HG03108 (cell line): ENCODE measurements at regions not wholly inside any gene's neighbourhood (a gene's known extent, or its start where the extent isn't known, plus 50 kb on each side); places are given as distances from the start of the nearest gene placed in this dataset.

ENCODE experiments used
- ATAC-seq: cut with Tn5 transposase; IDR thresholded peaks from one replicate; pipeline ENCODE4 v1.9.1; 2021; ENCODE audit warnings: moderate library complexity; ENCODE audit not compliant: unreplicated experiment

DNA sequence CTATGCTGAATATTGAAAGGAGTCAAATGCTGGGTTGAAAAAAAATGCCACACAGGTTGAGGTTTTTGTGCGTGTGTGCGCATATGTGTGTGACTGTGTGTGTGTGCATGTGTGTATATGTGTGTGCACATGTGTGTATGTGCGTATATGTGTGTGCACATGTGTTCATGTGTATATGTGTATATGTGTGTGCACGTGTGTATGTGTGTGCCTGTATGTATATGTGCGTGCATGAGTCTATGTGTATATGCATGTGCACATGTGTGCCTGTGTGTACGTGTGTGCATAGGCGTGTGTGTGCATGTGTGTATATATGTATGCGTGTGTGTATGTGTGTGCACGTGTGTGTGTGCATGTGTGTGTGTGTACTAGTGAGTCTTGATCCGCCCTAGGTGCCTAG is 655.7 kb downstream of the AACS start:
- no peak for ATAC-seq

DNA sequence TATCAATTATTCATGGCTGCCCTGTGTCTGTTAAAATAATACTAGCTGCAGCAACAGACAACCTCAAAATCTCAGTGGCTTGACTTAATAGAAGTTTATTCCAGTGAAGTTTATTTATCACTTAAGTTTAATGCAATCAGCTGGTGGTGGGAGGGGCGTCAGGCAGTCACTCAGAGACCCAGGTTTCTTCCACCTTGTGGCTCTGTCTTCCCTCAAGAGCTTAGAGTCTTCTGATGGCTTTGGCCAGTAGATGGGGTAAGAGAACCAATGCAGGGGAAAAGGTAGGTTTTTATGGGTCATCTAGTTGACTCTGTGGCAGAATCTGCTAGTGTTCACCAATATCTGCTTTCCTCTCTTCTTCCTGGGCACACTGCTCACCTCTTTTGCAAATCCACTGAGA is 668.9 kb downstream of the AACS start:
- no peak for ATAC-seq

DNA sequence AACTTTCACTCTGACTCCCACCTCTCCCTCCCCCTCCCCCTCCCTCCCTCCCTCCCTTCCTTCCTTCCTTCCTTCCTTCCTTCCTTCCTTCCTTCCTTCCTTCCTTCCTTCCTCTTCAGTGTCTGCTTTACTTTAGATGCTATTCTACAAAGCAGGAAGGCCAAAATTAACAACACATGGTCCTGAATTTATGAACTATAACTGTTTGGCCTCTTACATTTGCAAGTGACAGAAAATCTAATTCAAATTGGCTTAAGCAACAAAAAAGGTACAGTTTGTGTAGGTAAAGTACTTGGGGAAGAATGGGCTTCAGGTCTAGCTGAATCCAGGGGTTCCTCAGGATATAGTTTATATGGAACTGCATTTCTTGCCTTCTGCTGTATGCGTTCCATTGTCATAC is 673.0 kb downstream of the AACS start:
- no peak for ATAC-seq

DNA sequence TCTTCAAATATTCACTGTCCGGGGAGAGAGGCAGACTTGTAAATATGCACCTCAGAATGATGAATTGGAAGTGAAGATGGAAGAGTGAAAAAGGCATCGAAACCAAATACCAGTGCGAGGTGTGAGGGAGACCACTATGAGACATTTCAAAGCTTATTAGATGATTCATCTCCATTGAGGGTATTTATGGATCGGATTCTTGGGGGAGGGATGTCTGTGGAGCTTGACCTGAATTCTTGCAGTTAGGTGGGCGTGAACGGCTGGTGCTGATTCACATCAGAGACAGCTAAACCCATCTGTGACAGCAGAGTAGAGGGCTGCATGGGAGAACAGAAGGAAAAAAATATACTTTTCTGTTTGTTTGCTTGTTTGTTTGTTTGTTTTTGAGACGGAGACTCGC is 677.2 kb downstream of the AACS start:
- no peak for ATAC-seq

DNA sequence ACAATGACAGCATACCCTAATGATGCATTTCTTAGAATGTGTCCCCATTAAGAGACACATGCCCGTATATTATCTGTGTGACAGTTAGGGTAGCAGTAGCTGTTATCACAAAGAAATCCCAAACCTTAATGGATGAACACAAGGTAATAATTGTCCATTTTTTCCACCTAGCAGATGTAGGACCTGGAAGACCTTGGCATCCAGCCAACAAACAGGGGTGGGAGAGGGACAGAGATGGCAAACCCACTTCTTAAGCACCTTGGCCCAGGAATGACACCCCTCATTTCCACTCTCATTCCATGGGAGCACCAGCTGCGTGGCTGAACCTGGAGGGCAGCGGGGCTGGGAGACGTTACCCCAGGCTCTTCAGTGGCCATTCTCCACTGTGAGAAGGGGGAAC is 679.0 kb downstream of the AACS start:
- no peak for ATAC-seq

DNA sequence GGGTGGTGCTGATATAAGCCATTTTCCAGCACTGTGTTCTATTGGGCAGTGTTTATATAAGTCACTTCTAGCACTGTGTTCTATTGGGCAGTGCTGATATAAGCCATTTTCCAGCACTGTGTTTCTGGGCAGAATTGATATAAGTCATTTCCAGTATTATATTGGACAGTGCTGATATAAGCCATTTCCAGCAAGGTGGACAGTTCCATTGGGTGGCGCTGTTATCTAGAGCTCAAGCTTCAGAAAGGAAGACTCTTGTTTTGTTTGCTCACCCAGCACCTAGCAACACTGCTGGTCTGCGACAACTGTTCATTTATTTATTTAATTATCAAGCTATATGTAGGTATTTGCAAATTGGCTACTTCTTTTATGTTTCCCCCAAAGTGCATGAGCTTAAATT is 690.3 kb downstream of the AACS start:
- ATAC-seq = no peak

DNA sequence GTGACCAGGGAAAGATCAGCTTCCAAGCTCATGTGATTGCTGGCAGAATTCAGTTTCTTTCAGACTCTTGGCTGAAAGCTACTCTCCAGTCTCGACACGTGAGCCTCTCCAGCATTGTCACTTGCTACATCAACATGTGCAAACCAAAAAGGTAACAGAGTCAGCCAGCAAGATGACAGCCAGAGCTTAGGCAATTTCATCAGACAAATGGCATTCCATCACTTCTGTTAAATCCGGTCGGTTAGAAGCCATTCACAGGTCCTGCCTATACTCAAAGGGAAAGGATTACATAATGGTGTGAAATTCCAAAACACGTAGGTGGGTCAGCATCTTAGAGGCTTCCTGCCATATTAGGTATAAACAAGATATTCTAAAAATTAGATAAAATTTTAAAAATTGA is 700.9 kb downstream of the AACS start:
- ATAC-seq = no peak

DNA sequence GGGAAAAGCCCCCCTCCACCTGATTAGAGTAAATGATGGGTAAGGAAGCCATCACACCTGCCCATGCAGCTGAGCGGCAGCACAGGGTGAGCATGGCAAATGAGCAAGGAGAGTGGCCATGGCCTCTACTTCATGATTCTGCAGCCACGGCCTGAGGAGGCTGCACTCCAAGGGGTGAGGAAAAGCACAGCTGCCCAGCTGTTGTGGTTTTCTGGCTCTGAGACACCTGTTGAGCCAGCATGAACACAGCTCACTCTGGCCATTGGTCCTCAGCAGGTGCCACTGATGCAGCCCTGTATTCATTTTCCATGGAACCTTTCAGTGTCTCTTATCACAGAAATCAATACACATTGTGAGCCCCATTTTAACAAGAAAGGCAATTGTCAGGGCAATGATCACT is 707.2 kb downstream of the AACS start:
- no peak for ATAC-seq

DNA sequence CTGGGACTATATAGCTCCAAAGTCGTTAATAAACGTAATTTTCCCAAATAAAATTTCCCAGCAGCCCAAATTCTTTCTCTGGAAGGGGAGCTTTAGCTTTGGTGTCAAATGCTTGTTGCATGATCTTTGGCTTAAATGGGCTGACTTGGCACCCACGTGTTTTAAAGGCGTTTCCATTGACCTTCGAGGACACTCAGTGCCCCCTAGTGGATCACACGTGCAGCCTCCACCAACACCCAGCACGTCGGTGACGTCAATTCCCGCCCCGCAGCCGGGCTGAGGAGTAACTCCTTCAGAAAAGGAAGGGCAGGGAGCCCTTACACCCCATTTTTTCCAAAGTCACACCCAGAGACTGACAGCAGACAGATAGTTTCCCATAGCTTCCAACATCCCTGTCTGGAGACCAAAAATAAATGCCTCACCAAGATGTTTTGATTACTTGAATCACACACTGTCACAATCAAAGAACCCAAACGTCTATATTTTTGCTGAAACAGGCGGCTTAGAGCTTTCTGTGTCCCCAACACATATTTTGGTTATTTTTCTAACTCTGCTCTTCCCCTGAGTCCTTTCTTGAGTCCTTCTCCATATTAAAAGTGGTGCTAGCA is 707.9 kb downstream of the AACS start:
- no peak for ATAC-seq

DNA sequence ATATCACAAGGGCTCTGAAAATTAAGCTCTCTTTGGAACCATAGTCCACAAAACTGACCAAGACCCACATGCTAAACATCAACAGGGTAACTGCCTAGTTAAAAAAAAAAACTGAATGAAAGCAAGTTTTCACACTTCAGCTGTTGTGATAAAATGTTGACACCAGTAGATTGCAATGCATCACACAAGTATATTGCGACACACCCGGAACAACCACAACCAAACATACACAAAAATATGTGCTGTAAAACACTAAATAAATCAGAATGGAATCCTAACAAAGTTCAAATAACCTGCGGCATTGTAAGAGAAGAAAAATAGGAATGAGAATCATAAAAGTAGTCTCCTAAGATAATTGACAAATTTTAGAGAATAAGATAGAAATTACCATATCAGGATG is 710.3 kb downstream of the AACS start:
- no peak for ATAC-seq

DNA sequence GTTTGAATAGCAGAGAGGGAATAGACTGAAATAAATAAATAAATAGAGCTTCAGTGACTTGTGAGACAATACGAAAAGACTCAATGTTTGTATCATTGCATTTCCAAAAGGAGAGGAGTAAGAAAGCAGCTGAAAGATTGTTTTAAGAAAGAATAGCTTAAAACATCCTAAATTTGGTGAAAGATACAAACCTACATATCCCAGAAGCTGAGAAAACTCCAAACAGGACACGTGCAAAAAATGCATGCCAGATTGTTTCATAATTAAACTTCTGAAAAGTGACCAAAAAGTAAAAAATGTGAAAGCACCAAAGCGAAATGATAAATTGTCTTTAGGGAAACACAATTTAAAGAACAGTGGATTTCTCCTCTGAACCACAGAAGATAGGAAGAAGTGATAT is 711.0 kb downstream of the AACS start:
- no peak for ATAC-seq

DNA sequence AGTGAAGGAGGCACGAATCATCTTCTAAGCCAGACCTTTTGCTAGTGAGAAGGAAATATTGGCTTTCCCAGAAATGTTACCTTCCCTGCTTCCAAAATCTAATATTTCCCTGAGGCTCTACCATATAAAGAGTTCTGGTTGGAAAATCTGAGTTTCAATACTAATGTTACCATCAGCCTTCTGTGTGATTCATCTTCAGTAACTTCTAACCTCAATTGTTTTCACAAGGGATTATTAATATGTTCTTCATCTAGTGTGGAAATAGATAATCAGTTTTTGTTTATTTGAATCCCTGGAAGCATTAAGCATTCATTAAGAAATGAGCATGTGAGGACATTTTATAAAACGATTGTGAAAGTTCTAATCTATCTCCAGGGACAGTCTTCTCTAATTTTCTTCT is 720.9 kb downstream of the AACS start:
- ATAC-seq = no peak

DNA sequence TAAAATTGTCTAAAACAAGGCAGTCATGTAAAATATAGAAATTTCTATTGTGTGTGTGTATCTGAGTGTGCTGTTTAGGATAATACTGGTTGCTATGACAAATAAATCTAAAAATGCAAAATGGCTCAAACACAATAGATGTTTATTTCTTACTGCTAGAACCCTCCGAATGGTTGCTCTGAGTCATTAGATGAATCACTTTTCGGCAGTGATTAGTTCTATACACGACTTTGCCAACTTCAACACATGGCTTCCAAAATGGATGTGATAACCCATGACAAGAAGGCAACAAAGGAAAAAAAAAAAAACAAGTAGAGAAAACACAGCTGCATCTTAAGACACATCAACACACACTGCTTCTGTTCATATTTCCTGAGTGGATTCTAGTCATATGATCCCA is 729.2 kb downstream of the AACS start:
- ATAC-seq = no peak

DNA sequence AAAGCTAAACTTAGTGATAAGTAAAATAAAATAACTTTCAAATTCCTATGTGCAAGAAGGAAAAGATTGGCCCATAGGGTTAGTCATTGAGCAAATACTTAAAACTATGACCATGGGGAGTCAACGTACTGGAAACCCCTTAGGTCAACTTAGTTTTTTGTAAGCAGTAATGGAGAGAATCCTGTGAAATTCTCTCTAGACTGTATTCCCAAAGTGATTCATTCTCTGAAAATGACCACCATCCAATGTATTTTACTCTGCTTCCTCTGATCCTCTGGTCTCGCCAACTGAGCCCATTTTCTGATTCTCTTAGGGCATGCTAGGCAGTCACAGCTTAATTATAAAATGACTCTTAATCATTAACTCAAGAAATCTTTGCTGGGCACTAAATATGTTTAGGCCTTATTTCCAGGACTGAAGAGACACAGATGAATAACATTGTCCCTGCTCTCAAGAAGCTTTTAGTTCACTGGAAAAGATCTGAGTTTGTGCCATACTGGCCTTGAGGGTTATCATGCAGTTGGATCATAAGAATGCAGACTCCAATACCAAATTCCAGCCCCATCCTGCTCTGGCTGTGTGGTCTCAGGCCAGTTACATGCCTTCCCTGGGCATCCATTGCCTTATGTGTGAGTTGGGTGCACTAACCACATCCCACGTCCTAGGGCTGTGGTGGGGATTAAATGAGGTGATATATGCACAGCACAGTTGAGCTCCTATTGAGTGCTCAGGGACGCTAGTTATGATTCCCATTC is 732.4 kb downstream of the AACS start:
- ATAC-seq = no peak

DNA sequence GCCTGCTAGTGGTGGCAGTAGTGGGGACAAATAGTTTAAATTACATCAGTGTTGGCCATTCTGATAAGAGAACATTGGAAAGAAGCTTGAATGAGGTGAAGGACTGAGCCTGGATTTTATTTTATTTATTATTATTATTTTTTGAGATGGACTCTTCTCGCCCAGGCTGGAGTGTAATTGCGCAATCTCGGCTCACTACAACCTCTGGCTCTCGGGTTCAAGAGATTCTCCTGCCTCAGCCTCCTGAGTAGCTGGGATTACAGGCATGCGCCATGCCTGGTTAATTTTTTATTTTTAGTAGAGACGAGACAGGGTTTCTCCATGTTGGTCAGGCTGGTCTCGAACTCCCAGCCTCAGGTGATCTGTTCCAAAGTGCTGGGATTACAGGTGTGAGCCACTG is 739.4 kb downstream of the AACS start:
- no peak for ATAC-seq

DNA sequence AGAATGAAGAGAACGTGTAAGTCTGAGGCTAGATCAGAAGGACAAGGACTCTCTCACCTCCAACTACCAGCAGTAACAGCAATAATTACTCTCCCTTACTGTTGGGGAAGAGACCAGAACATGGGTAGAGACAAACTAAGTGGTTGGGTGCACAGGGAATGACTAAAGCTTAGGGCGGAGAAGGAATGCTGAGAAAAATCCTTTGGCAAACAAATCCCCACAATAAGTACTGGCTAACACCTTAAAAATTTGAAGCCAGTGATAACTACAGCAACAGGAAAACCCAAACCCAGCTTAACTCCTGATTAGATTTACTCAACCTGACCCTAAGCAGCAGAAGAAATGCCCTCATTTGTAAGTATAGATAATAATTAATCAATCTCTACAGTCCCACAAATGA is 759.0 kb downstream of the AACS start:
- ATAC-seq = no peak

DNA sequence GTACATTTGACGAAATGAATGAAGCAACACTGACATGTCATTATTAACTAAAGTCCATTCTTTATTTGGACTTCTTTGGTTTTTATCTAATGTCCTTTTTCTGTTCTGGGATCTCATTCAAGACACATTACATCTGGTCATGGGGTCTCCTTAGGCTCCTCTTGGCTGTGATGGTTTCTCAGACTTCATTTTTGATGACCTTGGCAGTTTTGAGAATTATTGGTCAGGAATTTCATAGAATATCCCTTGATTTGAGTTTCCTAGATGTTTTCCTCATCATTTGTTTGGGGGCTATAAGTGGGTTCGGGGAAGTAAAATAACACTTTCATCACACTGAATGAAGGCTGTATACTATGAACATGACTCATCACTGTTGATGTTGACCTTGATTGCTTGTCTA is 770.6 kb downstream of the AACS start:
- no peak for ATAC-seq

DNA sequence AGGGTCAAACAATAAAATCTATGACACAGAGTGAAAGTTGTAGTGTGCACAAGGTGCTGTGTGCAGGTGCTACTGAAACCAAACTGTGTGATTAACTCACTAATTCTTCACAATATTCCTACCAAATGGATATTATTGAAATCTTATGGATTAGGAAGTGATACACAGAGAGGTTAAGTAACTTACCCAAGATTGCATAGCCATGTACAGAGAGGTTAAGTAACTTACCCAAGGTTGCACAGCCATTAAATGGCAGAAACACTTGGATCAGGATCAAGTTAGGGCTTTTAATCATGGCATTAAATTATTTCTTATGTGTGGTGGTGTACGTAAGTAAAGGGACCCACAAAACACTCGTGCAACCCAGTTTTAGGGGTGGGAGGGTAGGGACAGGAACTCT is 771.4 kb downstream of the AACS start:
- ATAC-seq = no peak

DNA sequence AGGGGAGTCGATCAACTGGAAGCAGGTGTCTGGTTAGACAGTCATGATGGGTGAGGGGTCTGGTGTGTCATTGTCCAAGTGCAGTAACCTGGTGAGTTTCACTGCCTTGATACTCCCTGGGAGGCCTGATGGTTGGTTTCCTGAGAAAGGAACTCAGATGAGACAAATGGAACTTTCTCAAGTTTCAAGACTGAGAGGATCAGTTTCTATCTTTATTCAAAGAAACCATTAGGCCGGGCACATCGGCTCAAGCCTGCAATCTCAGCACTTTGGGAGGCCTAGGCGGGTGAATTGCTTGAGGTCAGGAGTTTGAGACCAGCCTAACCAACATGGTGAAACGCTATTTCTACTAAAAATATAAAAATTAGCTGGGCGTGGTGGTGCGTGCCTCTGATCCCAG is 776.1 kb downstream of the AACS start:
- ATAC-seq = no peak

DNA sequence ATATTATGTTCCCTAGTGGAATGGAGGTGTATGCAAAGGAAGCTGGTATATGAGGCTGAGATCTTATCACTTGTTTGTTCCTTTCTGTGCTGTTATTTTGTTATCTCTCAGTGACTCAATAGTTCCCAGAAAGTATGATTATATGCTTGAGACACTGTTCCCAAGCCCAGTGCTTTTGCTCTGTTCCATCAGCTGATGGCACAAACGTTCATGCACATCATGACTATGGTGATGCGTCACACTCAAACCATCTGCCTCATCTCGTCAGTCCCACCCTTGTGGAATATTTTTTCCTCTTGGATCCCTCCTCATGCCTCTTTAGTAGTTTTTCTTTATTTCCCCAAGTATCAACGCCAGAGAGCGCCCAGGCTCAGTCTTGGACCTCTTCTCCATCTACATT is 786.9 kb downstream of the AACS start:
- no peak for ATAC-seq

DNA sequence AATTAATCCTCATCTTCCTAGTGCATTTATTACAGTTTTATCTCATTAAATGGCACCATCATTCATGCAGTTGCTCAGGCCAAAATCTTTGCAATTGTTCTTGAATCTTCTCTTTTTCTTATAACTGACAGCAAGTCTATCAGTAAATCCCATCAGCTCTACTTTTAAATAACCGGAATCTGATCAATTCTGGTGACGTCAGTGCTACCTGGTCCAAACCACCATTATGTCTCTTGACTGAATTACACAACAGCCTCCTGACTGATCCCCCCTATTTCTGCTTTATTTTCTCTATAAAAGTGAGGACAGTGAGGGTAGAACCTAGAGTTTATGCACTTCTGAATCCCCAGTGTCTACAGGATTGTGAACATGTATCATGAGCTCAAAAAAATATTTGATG is 787.4 kb downstream of the AACS start:
- no peak for ATAC-seq

DNA sequence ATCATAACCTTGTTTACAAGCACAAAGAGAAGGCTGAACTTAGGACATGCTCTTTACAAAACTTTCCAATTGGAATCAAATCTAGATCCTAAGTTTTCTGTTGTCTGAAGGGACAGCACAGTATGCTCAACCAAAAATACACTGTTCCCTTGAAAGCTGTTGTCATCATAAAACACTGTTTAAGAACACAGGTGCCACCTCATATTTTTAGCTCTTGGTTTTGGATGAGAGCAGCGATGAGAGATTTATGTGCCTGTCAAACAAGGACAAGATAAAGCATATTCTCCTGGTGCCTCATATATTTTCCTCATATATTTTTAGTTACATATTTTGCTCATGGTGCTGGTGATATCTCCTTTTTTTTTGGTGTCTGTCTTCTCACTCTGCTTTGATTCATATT is 788.4 kb downstream of the AACS start:
- ATAC-seq = no peak

DNA sequence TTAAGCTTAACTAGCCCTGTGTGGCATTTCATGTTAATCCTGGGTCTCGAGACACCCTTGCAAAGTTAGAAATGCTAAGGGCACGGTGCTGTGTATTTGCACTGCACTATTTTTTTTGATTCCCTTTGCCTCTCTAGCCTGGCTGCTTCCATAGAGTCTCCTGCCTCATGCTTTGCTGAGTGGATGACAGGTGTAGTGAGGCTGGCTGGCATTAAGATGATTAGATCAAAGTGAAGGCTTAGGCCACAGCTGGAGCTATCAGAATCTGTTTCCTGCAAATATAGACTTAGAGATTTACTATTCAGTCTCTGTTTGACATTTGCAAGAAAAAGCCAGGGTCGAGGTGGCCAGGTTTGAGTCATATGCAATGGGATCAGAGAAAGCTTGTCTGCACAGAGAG is 791.1 kb downstream of the AACS start:
- ATAC-seq = no peak
